Endothelial cell (in vitro differentiated cells): ENCODE measurements at regions not wholly inside any gene's neighbourhood (a gene's known extent, or its start where the extent isn't known, plus 50 kb on each side); places are given as distances from the start of the nearest gene placed in this dataset.

Experiments used
- DNase-seq: peaks from one replicate; pipeline ENCODE4 v3.0.0; 2021; ENCODE audit warnings: low spot score
- H3K27ac Mint-ChIP-seq: one replicate; pipeline ENCODE4 v1.8.0; 2021; ENCODE audit warnings: mixed read lengths, inconsistent platforms; ENCODE audit not compliant: unreplicated experiment
- H3K27me3 Mint-ChIP-seq: one replicate; pipeline ENCODE4 v1.8.0; 2021; ENCODE audit warnings: mild to moderate bottlenecking, moderate library complexity, mixed read lengths, inconsistent platforms; ENCODE audit not compliant: unreplicated experiment
- H3K36me3 Mint-ChIP-seq: one replicate; pipeline ENCODE4 v1.8.0; 2021; ENCODE audit warnings: mild to moderate bottlenecking, low read depth, mixed read lengths, inconsistent platforms; ENCODE audit not compliant: unreplicated experiment
- H3K4me1 Mint-ChIP-seq: one replicate; pipeline ENCODE4 v1.8.0; 2021; ENCODE audit warnings: mild to moderate bottlenecking, mixed read lengths, inconsistent platforms; ENCODE audit not compliant: unreplicated experiment
- H3K4me3 Mint-ChIP-seq: one replicate; pipeline ENCODE4 v1.8.0; 2021; ENCODE audit warnings: mild to moderate bottlenecking, mixed read lengths, inconsistent platforms; ENCODE audit not compliant: unreplicated experiment
- H3K9me3 Mint-ChIP-seq: one replicate; pipeline ENCODE4 v1.8.0; 2021; ENCODE audit warnings: mixed read lengths, inconsistent platforms; ENCODE audit not compliant: unreplicated experiment
- CTCF ChIP-seq: fragments of 200-600 bp; sonication (generic); IDR thresholded peaks from one replicate; pipeline ENCODE4 v1.5.0; 2021; ENCODE audit warnings: antibody characterized with exemption; ENCODE audit not compliant: unreplicated experiment

GRCh38 chr13:31409678-31410356 lies 210.0 kb downstream of the B3GLCT start:
- no peak for DNase-seq
- Mint-ChIP-seq H3K36me3 (no peaks in the 10 kb centered on the region), H3K9me3 (no peaks in the 10 kb centered on the region), H3K27ac (no peak overlapping the region), H3K4me3 (no peak overlapping the region), H3K27me3 (no peaks in the 10 kb centered on the region), H3K4me1 (peaks cover 5% of the 10 kb centered on the region)
- TF ChIP-seq CTCF, result no peak

- no peaks in the 10 kb centered on the region for H3K27me3 Mint-ChIP-seq
- H3K9me3 Mint-ChIP-seq, result no peaks in the 10 kb centered on the region
- peaks cover 5% of the 10 kb centered on the region for H3K4me1 Mint-ChIP-seq
- TF ChIP-seq CTCF, result no peak
- H3K27ac Mint-ChIP-seq, result no peak overlapping the region
- no peaks in the 10 kb centered on the region for H3K36me3 Mint-ChIP-seq
- H3K4me3 Mint-ChIP-seq, result no peak overlapping the region
- DNase-seq, result no peak
Observed at GRCh38 chr13:31413516-31413915, 213.7 kb downstream of the B3GLCT start.

GRCh38 chr13:31416066-31416465 lies 216.3 kb downstream of the B3GLCT start:
- Mint-ChIP-seq H3K27me3 (no peaks in the 10 kb centered on the region), H3K36me3 (no peaks in the 10 kb centered on the region), H3K4me1 (no peaks in the 10 kb centered on the region), H3K9me3 (no peaks in the 10 kb centered on the region), H3K4me3 (no peak overlapping the region), H3K27ac (no peak overlapping the region)
- no peak for TF ChIP-seq CTCF
- no peak for DNase-seq

- H3K27ac Mint-ChIP-seq, result no peak overlapping the region
- no peaks in the 10 kb centered on the region for H3K9me3 Mint-ChIP-seq
- no peaks in the 10 kb centered on the region for H3K36me3 Mint-ChIP-seq
- TF ChIP-seq CTCF, result no peak
- DNase-seq, result no peak
- H3K4me1 Mint-ChIP-seq, result no peaks in the 10 kb centered on the region
- H3K27me3 Mint-ChIP-seq, result no peaks in the 10 kb centered on the region
- no peak overlapping the region for H3K4me3 Mint-ChIP-seq
Observed at GRCh38 chr13:31418186-31418585, 218.4 kb downstream of the B3GLCT start.

- H3K27ac Mint-ChIP-seq, result no peak overlapping the region
Observed at GRCh38 chr13:31421756-31422155, 222.0 kb downstream of the B3GLCT start.

More at GRCh38 chr13:31421756-31422155, 222.0 kb downstream of the B3GLCT start:
- Mint-ChIP-seq H3K36me3 (no peaks in the 10 kb centered on the region), H3K9me3 (no peaks in the 10 kb centered on the region), H3K4me3 (no peak overlapping the region), H3K27me3 (no peaks in the 10 kb centered on the region), H3K4me1 (no peaks in the 10 kb centered on the region)
- TF ChIP-seq CTCF, result no peak
- no peak for DNase-seq
